HG02763 (cell line): ENCODE measurements at regions not wholly inside any gene's neighbourhood (a gene's known extent, or its start where the extent isn't known, plus 50 kb on each side); places are given as distances from the start of the nearest gene placed in this dataset.
"Not testable (repeated sequence)": the region's sequence is repeated elsewhere in the genome, so short reads cannot be mapped to it uniquely, and the experiment has no call there.

Experiments used
- ATAC-seq: cut with Tn5 transposase; IDR thresholded peaks from one replicate; pipeline ENCODE4 v1.9.1; 2021; ENCODE audit warnings: mild to moderate bottlenecking, moderate library complexity; ENCODE audit not compliant: unreplicated experiment

GRCh38 chr5:147075187-147075586 lies 159.6 kb upstream of the STK32A start:
- no peak for ATAC-seq

- ATAC-seq, result no peak
Measured at GRCh38 chr5:147080391-147080790, 154.4 kb upstream of the STK32A start.

- ATAC-seq, result no peak
Measured at GRCh38 chr5:147081311-147081764, 153.5 kb upstream of the STK32A start.

GRCh38 chr5:147084702-147085101 lies 150.1 kb upstream of the STK32A start:
- no peak for ATAC-seq

GRCh38 chr5:147085409-147085808 lies 149.4 kb upstream of the STK32A start:
- ATAC-seq, result no peak

- ATAC-seq, result no peak
Measured at GRCh38 chr5:147092044-147092443, 142.8 kb upstream of the STK32A start.

- ATAC-seq, result no peak
Measured at GRCh38 chr5:147093138-147093537, 141.7 kb upstream of the STK32A start.

- ATAC-seq, result no peak
Measured at GRCh38 chr5:147095740-147096139, 139.1 kb upstream of the STK32A start.

- no peak for ATAC-seq
Measured at GRCh38 chr5:147098233-147098790, 136.5 kb upstream of the STK32A start.

GRCh38 chr5:147101659-147102369 lies 133.0 kb upstream of the STK32A start:
- ATAC-seq, result no peak

- no peak for ATAC-seq
Measured at GRCh38 chr5:147112899-147113298, 121.9 kb upstream of the STK32A start.

GRCh38 chr5:147113967-147114366 lies 120.9 kb upstream of the STK32A start:
- ATAC-seq, result no peak

GRCh38 chr5:147139759-147140158 lies 95.1 kb upstream of the STK32A start:
- not testable (repeated sequence) for ATAC-seq

GRCh38 chr5:147140558-147140957 lies 94.3 kb upstream of the STK32A start:
- ATAC-seq, result no peak

- not testable (repeated sequence) for ATAC-seq
Measured at GRCh38 chr5:147141580-147141979, 93.2 kb upstream of the STK32A start.

- ATAC-seq, result no peak
Measured at GRCh38 chr5:147143215-147143614, 91.6 kb upstream of the STK32A start.

GRCh38 chr5:147145328-147145727 lies 89.5 kb upstream of the STK32A start:
- no peak for ATAC-seq

GRCh38 chr5:147148715-147149114 lies 86.1 kb upstream of the STK32A start:
- no peak for ATAC-seq

- no peak for ATAC-seq
Measured at GRCh38 chr5:147152086-147152485, 82.7 kb upstream of the STK32A start.

- no peak for ATAC-seq
Measured at GRCh38 chr5:147154809-147155208, 80.0 kb upstream of the STK32A start.

GRCh38 chr5:147156012-147156411 lies 78.8 kb upstream of the STK32A start:
- no peak for ATAC-seq

GRCh38 chr5:147160902-147161700 lies 73.7 kb upstream of the STK32A start:
- ATAC-seq, result no peak
